ENCODE measurements at regions not wholly inside any gene's neighbourhood (a gene's known extent, or its start where the extent isn't known, plus 50 kb on each side); places are given as distances from the start of the nearest gene placed in this dataset.
"Not testable (repeated sequence)": the region's sequence is repeated elsewhere in the genome, so short reads cannot be mapped to it uniquely, and the experiment has no call there.

- CTCF ChIA-PET = interaction anchor here (0.5 to 1.9 kb wide), 4 partner anchors 12 to 1022 kb away, joined by 3 to 5 read pairs (median 4); no protein-coding TSS in a partner anchor
- no peaks in the 10 kb centered on the region for H3K27me3 Mint-ChIP-seq (ENCODE audit: insufficient read depth, unreplicated experiment)
These were observed 127.7 kb downstream of the CRYBB2 start for GRCh38 chr22:25346859-25347751.

GRCh38 chr22:25347752-25348102 lies 128.3 kb downstream of the CRYBB2 start:
- ChIA-PET CTCF (interaction anchor here (1.9 kb wide), 1 partner anchor 15 kb away, joined by 5 read pairs; no protein-coding TSS in a partner anchor), POLR2A (no interaction called here)
- TF ChIP-seq CTCF (IDR thresholded peaks at IDR 0.05; ENCODE audit: unreplicated experiment) = no peak
- Mint-ChIP-seq H3K36me3 (ENCODE audit: insufficient read depth, unreplicated experiment) (peaks cover 30% of the 10 kb centered on the region), H3K4me1 (ENCODE audit: insufficient read depth, unreplicated experiment) (no peaks in the 10 kb centered on the region), H3K27me3 (ENCODE audit: insufficient read depth, unreplicated experiment) (no peaks in the 10 kb centered on the region), H3K4me3 (ENCODE audit: unreplicated experiment) (no peak overlapping the region), H3K9me3 (ENCODE audit: unreplicated experiment) (peaks cover 7% of the 10 kb centered on the region), H3K27ac (ENCODE audit: low read depth, unreplicated experiment) (no peak overlapping the region)
- intact Hi-C loops (cut with micrococcal nuclease) = no loop called here
- DNase-seq (ENCODE audit: unreplicated experiment) = no peak
- BruUV-seq (replicated peaks) = no TSS peak

More at GRCh38 chr22:25346859-25347751, 127.7 kb downstream of the CRYBB2 start:
- Mint-ChIP-seq H3K4me3 (ENCODE audit: unreplicated experiment) (no peak overlapping the region), H3K27ac (ENCODE audit: low read depth, unreplicated experiment) (no peak overlapping the region), H3K9me3 (ENCODE audit: unreplicated experiment) (peaks cover 7% of the 10 kb centered on the region), H3K4me1 (ENCODE audit: insufficient read depth, unreplicated experiment) (no peaks in the 10 kb centered on the region), H3K36me3 (ENCODE audit: insufficient read depth, unreplicated experiment) (peaks cover 24% of the 10 kb centered on the region)
- TF ChIP-seq CTCF (IDR thresholded peaks at IDR 0.05; ENCODE audit: unreplicated experiment) = no peak
- POLR2A ChIA-PET = no interaction called here
- intact Hi-C loops (cut with micrococcal nuclease) = no loop called here
- no TSS peak for BruUV-seq (replicated peaks)
- no peak for DNase-seq (ENCODE audit: unreplicated experiment)

- ChIA-PET CTCF (interaction anchor here (3.5 kb wide), 1 partner anchor 14 kb away, joined by 22 read pairs; no protein-coding TSS in a partner anchor), POLR2A (no interaction called here)
- H3K4me1 Mint-ChIP-seq (ENCODE audit: insufficient read depth, unreplicated experiment) = no peaks in the 10 kb centered on the region
- no peak overlapping the region for H3K4me3 Mint-ChIP-seq (ENCODE audit: unreplicated experiment)
- H3K27me3 Mint-ChIP-seq (ENCODE audit: insufficient read depth, unreplicated experiment) = no peaks in the 10 kb centered on the region
- no TSS peak for BruUV-seq (replicated peaks)
- DNase-seq (ENCODE audit: unreplicated experiment) = no peak
- H3K36me3 Mint-ChIP-seq (ENCODE audit: insufficient read depth, unreplicated experiment) = peaks cover 37% of the 10 kb centered on the region
- no peak for TF ChIP-seq CTCF (IDR thresholded peaks at IDR 0.05; ENCODE audit: unreplicated experiment)
- peaks cover 4% of the 10 kb centered on the region for H3K9me3 Mint-ChIP-seq (ENCODE audit: unreplicated experiment)
- intact Hi-C loops (cut with micrococcal nuclease) = no loop called here
- H3K27ac Mint-ChIP-seq (ENCODE audit: low read depth, unreplicated experiment) = no peak overlapping the region
These were observed 129.0 kb downstream of the CRYBB2 start for GRCh38 chr22:25348391-25348790.

GRCh38 chr22:25348996-25349395 lies 129.6 kb downstream of the CRYBB2 start:
- BruUV-seq (replicated peaks); POLR2A ChIA-PET; H3K9me3 Mint-ChIP-seq (ENCODE audit: unreplicated experiment); H3K27ac Mint-ChIP-seq (ENCODE audit: low read depth, unreplicated experiment); H3K4me1 Mint-ChIP-seq (ENCODE audit: insufficient read depth, unreplicated experiment); intact Hi-C loops (cut with micrococcal nuclease); H3K4me3 Mint-ChIP-seq (ENCODE audit: unreplicated experiment); DNase-seq (ENCODE audit: unreplicated experiment); H3K27me3 Mint-ChIP-seq (ENCODE audit: insufficient read depth, unreplicated experiment): not testable (repeated sequence)
- CTCF ChIA-PET = interaction anchor here (3.5 kb wide), 1 partner anchor 13 kb away, joined by 22 read pairs; no protein-coding TSS in a partner anchor
- peaks cover 43% of the 10 kb centered on the region for H3K36me3 Mint-ChIP-seq (ENCODE audit: insufficient read depth, unreplicated experiment)

All from MCF 10A (cell line).